ENCODE measurements at regions not wholly inside any gene's neighbourhood (a gene's known extent, or its start where the extent isn't known, plus 50 kb on each side); places are given as distances from the start of the nearest gene placed in this dataset.

- Histone ChIP-seq H3K4me1 (ENCODE audit: control insufficient read depth in 2 of 2, insufficient read depth in 2 of 2, low read length in 1 of 2) (no peaks in the 10 kb centered on the region), H3K27ac (ENCODE audit: low read depth in 2 of 2, low read length in 1 of 2) (no peak overlapping the region), H3K36me3 (ENCODE audit: control insufficient read depth in 2 of 2, insufficient read depth in 2 of 2, low read length in 1 of 2) (no peaks in the 10 kb centered on the region), H3K9me3 (ENCODE audit: control insufficient read depth in 2 of 2, insufficient read depth in 1 of 2, low read depth in 1 of 2, low read length in 1 of 2) (no peaks in the 10 kb centered on the region), H3K27me3 (ENCODE audit: control insufficient read depth in 1 of 2, insufficient read depth in 2 of 2, low read length in 2 of 2) (no peaks in the 10 kb centered on the region), H3K4me3 (ENCODE audit: low read depth in 1 of 2, low read length in 2 of 2) (no peak overlapping the region)
- 77 to 78% methylated on average over 9 of the region's 9 CpGs for WGBS, 2 donors
These were observed 75.3 kb downstream of the TMEM167A start for GRCh38 chr5:83001796-83002381.

- Histone ChIP-seq H3K4me1 (ENCODE audit: control insufficient read depth in 2 of 2, insufficient read depth in 2 of 2, low read length in 1 of 2) (no peaks in the 10 kb centered on the region), H3K9me3 (ENCODE audit: control insufficient read depth in 2 of 2, insufficient read depth in 1 of 2, low read depth in 1 of 2, low read length in 1 of 2) (peaks cover 0 to 2% of the 10 kb centered on the region in 2 donors), H3K27ac (ENCODE audit: low read depth in 2 of 2, low read length in 1 of 2) (no peak overlapping the region), H3K27me3 (ENCODE audit: control insufficient read depth in 1 of 2, insufficient read depth in 2 of 2, low read length in 2 of 2) (no peaks in the 10 kb centered on the region), H3K4me3 (ENCODE audit: low read depth in 1 of 2, low read length in 2 of 2) (no peak overlapping the region), H3K36me3 (ENCODE audit: control insufficient read depth in 2 of 2, insufficient read depth in 2 of 2, low read length in 1 of 2) (no peaks in the 10 kb centered on the region)
- 71 to 73% methylated on average over 1 of the region's 1 CpG for WGBS, 2 donors
These were observed 76.3 kb downstream of the TMEM167A start for GRCh38 chr5:83000922-83001321.

GRCh38 chr5:83000428-83000827 lies 76.8 kb downstream of the TMEM167A start:
- Histone ChIP-seq H3K36me3 (ENCODE audit: control insufficient read depth in 2 of 2, insufficient read depth in 2 of 2, low read length in 1 of 2) (no peaks in the 10 kb centered on the region), H3K27me3 (ENCODE audit: control insufficient read depth in 1 of 2, insufficient read depth in 2 of 2, low read length in 2 of 2) (no peaks in the 10 kb centered on the region), H3K4me1 (ENCODE audit: control insufficient read depth in 2 of 2, insufficient read depth in 2 of 2, low read length in 1 of 2) (no peaks in the 10 kb centered on the region), H3K4me3 (ENCODE audit: low read depth in 1 of 2, low read length in 2 of 2) (no peak overlapping the region), H3K9me3 (ENCODE audit: control insufficient read depth in 2 of 2, insufficient read depth in 1 of 2, low read depth in 1 of 2, low read length in 1 of 2) (peaks cover 0 to 2% of the 10 kb centered on the region in 2 donors), H3K27ac (ENCODE audit: low read depth in 2 of 2, low read length in 1 of 2) (no peak overlapping the region)
- WGBS, 2 donors, result 65 to 70% methylated on average over 2 of the region's 2 CpGs

GRCh38 chr5:82993416-82993815 lies 83.8 kb downstream of the TMEM167A start:
- Histone ChIP-seq H3K4me1 (ENCODE audit: control insufficient read depth in 2 of 2, insufficient read depth in 2 of 2, low read length in 1 of 2) (no peaks in the 10 kb centered on the region), H3K27ac (ENCODE audit: low read depth in 2 of 2, low read length in 1 of 2) (no peak overlapping the region), H3K27me3 (ENCODE audit: control insufficient read depth in 1 of 2, insufficient read depth in 2 of 2, low read length in 2 of 2) (no peaks in the 10 kb centered on the region), H3K4me3 (ENCODE audit: low read depth in 1 of 2, low read length in 2 of 2) (no peak overlapping the region), H3K9me3 (ENCODE audit: control insufficient read depth in 2 of 2, insufficient read depth in 1 of 2, low read depth in 1 of 2, low read length in 1 of 2) (peaks cover 0 to 2% of the 10 kb centered on the region in 2 donors), H3K36me3 (ENCODE audit: control insufficient read depth in 2 of 2, insufficient read depth in 2 of 2, low read length in 1 of 2) (no peaks in the 10 kb centered on the region)
- 59 to 67% methylated on average over 1 of the region's 1 CpG for WGBS, 2 donors

GRCh38 chr5:82992646-82993045 lies 84.5 kb downstream of the TMEM167A start:
- peaks cover 0 to 2% of the 10 kb centered on the region in 2 donors for H3K9me3 ChIP-seq (ENCODE audit: control insufficient read depth in 2 of 2, insufficient read depth in 1 of 2, low read depth in 1 of 2, low read length in 1 of 2)
- WGBS, 2 donors, result 70 to 79% methylated on average over 4 of the region's 4 CpGs
- H3K4me1 ChIP-seq (ENCODE audit: control insufficient read depth in 2 of 2, insufficient read depth in 2 of 2, low read length in 1 of 2), result no peaks in the 10 kb centered on the region
- H3K36me3 ChIP-seq (ENCODE audit: control insufficient read depth in 2 of 2, insufficient read depth in 2 of 2, low read length in 1 of 2), result no peaks in the 10 kb centered on the region
- H3K27ac ChIP-seq (ENCODE audit: low read depth in 2 of 2, low read length in 1 of 2), result no peak overlapping the region
- no peak overlapping the region for H3K4me3 ChIP-seq (ENCODE audit: low read depth in 1 of 2, low read length in 2 of 2)
- no peaks in the 10 kb centered on the region for H3K27me3 ChIP-seq (ENCODE audit: control insufficient read depth in 1 of 2, insufficient read depth in 2 of 2, low read length in 2 of 2)

DNA sequence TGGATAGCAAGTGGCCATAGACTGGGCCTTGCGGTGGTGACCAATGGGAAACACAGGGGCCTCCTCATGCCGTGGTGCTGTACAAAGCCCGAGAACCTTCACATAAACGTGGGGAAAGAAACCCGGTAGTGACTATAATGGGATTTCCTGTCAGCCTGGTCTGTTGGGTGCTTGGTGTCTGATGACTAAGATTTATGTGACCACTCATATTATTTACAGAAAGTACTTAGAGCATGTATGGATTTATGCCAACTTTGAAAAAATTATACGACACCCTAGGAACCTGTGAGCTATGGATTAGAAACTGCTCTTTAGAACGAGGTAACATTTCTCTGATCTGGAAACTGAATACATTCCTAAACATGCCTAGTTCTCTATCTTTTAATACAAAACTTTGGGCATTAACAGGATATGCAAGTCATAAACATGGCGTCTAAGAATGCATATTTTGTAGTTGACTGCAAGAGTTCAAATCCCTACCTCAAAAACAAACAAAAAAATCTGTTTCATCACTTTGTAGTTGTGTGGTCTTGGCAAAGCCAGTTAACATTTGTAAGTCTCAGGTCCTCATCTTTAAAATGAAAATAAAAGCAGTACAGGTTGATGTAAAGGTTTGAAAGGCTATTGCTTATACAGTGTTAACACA lies 85.4 kb downstream of the TMEM167A start:
- Histone ChIP-seq H3K27ac (ENCODE audit: low read depth in 2 of 2, low read length in 1 of 2) (no peak overlapping the region), H3K9me3 (ENCODE audit: control insufficient read depth in 2 of 2, insufficient read depth in 1 of 2, low read depth in 1 of 2, low read length in 1 of 2) (peaks cover 0 to 2% of the 10 kb centered on the region in 2 donors), H3K36me3 (ENCODE audit: control insufficient read depth in 2 of 2, insufficient read depth in 2 of 2, low read length in 1 of 2) (no peaks in the 10 kb centered on the region), H3K4me3 (ENCODE audit: low read depth in 1 of 2, low read length in 2 of 2) (no peak overlapping the region), H3K27me3 (ENCODE audit: control insufficient read depth in 1 of 2, insufficient read depth in 2 of 2, low read length in 2 of 2) (no peaks in the 10 kb centered on the region), H3K4me1 (ENCODE audit: control insufficient read depth in 2 of 2, insufficient read depth in 2 of 2, low read length in 1 of 2) (no peaks in the 10 kb centered on the region)
- WGBS, 2 donors, result 50 to 59% methylated on average over 8 of the region's 8 CpGs

- Histone ChIP-seq H3K4me3 (ENCODE audit: low read depth in 1 of 2, low read length in 2 of 2) (no peak overlapping the region), H3K27me3 (ENCODE audit: control insufficient read depth in 1 of 2, insufficient read depth in 2 of 2, low read length in 2 of 2) (no peaks in the 10 kb centered on the region), H3K9me3 (ENCODE audit: control insufficient read depth in 2 of 2, insufficient read depth in 1 of 2, low read depth in 1 of 2, low read length in 1 of 2) (no peaks in the 10 kb centered on the region), H3K36me3 (ENCODE audit: control insufficient read depth in 2 of 2, insufficient read depth in 2 of 2, low read length in 1 of 2) (no peaks in the 10 kb centered on the region), H3K4me1 (ENCODE audit: control insufficient read depth in 2 of 2, insufficient read depth in 2 of 2, low read length in 1 of 2) (no peaks in the 10 kb centered on the region), H3K27ac (ENCODE audit: low read depth in 2 of 2, low read length in 1 of 2) (no peak overlapping the region)
- 75 to 87% methylated on average over 4 of the region's 4 CpGs for WGBS, 2 donors
These were observed 86.1 kb downstream of the TMEM167A start for GRCh38 chr5:82991059-82991458.

GRCh38 chr5:82987188-82987587 lies 90.0 kb downstream of the TMEM167A start:
- no peaks in the 10 kb centered on the region for H3K9me3 ChIP-seq (ENCODE audit: control insufficient read depth in 2 of 2, insufficient read depth in 1 of 2, low read depth in 1 of 2, low read length in 1 of 2)
- H3K27ac ChIP-seq (ENCODE audit: low read depth in 2 of 2, low read length in 1 of 2), result no peak overlapping the region
- no peak overlapping the region for H3K4me3 ChIP-seq (ENCODE audit: low read depth in 1 of 2, low read length in 2 of 2)
- H3K27me3 ChIP-seq (ENCODE audit: control insufficient read depth in 1 of 2, insufficient read depth in 2 of 2, low read length in 2 of 2), result no peaks in the 10 kb centered on the region
- H3K4me1 ChIP-seq (ENCODE audit: control insufficient read depth in 2 of 2, insufficient read depth in 2 of 2, low read length in 1 of 2), result no peaks in the 10 kb centered on the region
- WGBS, 2 donors, result 60 to 77% methylated on average over 2 of the region's 2 CpGs
- H3K36me3 ChIP-seq (ENCODE audit: control insufficient read depth in 2 of 2, insufficient read depth in 2 of 2, low read length in 1 of 2), result no peaks in the 10 kb centered on the region

DNA sequence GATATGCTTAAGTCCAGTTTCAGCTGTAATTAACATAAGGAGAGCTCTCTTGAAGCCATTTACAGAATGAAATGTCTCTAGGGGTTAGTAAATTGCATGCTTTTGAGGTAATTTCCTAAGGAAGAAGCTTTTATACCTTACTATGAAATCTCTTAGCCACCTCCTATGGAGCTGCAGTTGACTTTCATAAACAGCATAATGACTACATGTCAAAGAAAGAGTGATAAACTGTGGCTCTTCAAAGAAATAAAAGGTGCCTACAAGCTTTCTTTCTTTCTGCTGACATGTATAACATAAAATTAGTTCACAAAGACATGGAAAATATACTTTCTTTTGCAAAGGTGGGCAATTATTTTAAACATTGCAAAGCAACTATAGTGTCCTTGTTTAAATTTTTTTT lies 90.8 kb downstream of the TMEM167A start:
- Histone ChIP-seq H3K27ac (ENCODE audit: low read depth in 2 of 2, low read length in 1 of 2) (no peak overlapping the region), H3K4me1 (ENCODE audit: control insufficient read depth in 2 of 2, insufficient read depth in 2 of 2, low read length in 1 of 2) (no peaks in the 10 kb centered on the region), H3K9me3 (ENCODE audit: control insufficient read depth in 2 of 2, insufficient read depth in 1 of 2, low read depth in 1 of 2, low read length in 1 of 2) (no peaks in the 10 kb centered on the region), H3K27me3 (ENCODE audit: control insufficient read depth in 1 of 2, insufficient read depth in 2 of 2, low read length in 2 of 2) (no peaks in the 10 kb centered on the region), H3K36me3 (ENCODE audit: control insufficient read depth in 2 of 2, insufficient read depth in 2 of 2, low read length in 1 of 2) (no peaks in the 10 kb centered on the region), H3K4me3 (ENCODE audit: low read depth in 1 of 2, low read length in 2 of 2) (no peak overlapping the region)

GRCh38 chr5:82985763-82986162 lies 91.4 kb downstream of the TMEM167A start:
- WGBS, 2 donors, result 22 to 41% methylated on average over 2 of the region's 2 CpGs
- Histone ChIP-seq H3K4me3 (ENCODE audit: low read depth in 1 of 2, low read length in 2 of 2) (no peak overlapping the region), H3K4me1 (ENCODE audit: control insufficient read depth in 2 of 2, insufficient read depth in 2 of 2, low read length in 1 of 2) (no peaks in the 10 kb centered on the region), H3K36me3 (ENCODE audit: control insufficient read depth in 2 of 2, insufficient read depth in 2 of 2, low read length in 1 of 2) (no peaks in the 10 kb centered on the region), H3K27ac (ENCODE audit: low read depth in 2 of 2, low read length in 1 of 2) (no peak overlapping the region), H3K9me3 (ENCODE audit: control insufficient read depth in 2 of 2, insufficient read depth in 1 of 2, low read depth in 1 of 2, low read length in 1 of 2) (no peaks in the 10 kb centered on the region), H3K27me3 (ENCODE audit: control insufficient read depth in 1 of 2, insufficient read depth in 2 of 2, low read length in 2 of 2) (no peaks in the 10 kb centered on the region)
